GM12878 (cell line): ENCODE measurements at regions not wholly inside any gene's neighbourhood (a gene's known extent, or its start where the extent isn't known, plus 50 kb on each side); places are given as distances from the start of the nearest gene placed in this dataset.

ENCODE experiments used
- EGR1 ChIP-seq, 2 experiments: IDR thresholded peaks; 1 replicate in 1 of 2; 2 replicates in 1 of 2; pipeline ENCODE4 v1.6.1; 2011 to 2012; ENCODE audit warnings: low read depth in 2 of 2, low read length in 2 of 2, borderline replicate concordance in 1 of 2, mild to moderate bottlenecking in 1 of 2, moderate library complexity in 1 of 2
- ESRRA ChIP-seq: IDR thresholded peaks from 2 replicates; pipeline ENCODE4 v1.6.1; 2012; ENCODE audit warnings: mild to moderate bottlenecking, low read length, improper control_type of control experiment
- JUND ChIP-seq: IDR thresholded peaks from 2 replicates; pipeline ENCODE4 v1.6.1; 2012; ENCODE audit warnings: low read depth, mild to moderate bottlenecking, low read length, improper control_type of control experiment, moderate library complexity
- MYB ChIP-seq: fragments of 150-350 bp; IDR thresholded peaks from 2 replicates; pipeline ENCODE4 v1.6.1; 2014; ENCODE audit warnings: mild to moderate bottlenecking, low read depth, low read length, borderline replicate concordance
- REST ChIP-seq: IDR thresholded peaks from 2 replicates; pipeline ENCODE4 v1.6.1; 2012; ENCODE audit warnings: mild to moderate bottlenecking, low read depth, low read length
- USF2 ChIP-seq: IDR thresholded peaks from 2 replicates; pipeline ENCODE4 v1.6.1; 2011; ENCODE audit warnings: low read depth, low read length, improper control_type of control experiment, borderline replicate concordance
- TF ChIP-seq, protein P1 (sequence below): fragments of 450-650 bp; IDR thresholded peaks from 2 replicates; pipeline ENCODE4 v1.6.1; 2016; ENCODE audit warnings: mild to moderate bottlenecking
- TF ChIP-seq, protein P2 (sequence below): IDR thresholded peaks from 2 replicates; pipeline ENCODE4 v1.6.1; 2011; ENCODE audit warnings: low read depth, mild to moderate bottlenecking, low read length, moderate library complexity, borderline replicate concordance; ENCODE audit errors: extremely low read depth

- TF ChIP-seq, protein P1, sequence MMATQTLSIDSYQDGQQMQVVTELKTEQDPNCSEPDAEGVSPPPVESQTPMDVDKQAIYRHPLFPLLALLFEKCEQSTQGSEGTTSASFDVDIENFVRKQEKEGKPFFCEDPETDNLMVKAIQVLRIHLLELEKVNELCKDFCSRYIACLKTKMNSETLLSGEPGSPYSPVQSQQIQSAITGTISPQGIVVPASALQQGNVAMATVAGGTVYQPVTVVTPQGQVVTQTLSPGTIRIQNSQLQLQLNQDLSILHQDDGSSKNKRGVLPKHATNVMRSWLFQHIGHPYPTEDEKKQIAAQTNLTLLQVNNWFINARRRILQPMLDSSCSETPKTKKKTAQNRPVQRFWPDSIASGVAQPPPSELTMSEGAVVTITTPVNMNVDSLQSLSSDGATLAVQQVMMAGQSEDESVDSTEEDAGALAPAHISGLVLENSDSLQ: no peak
- TF ChIP-seq MYB (no peak), JUND (no peak), REST (no peak), EGR1 (IDR thresholded peaks at IDR 0.05; ENCODE audit: borderline replicate concordance in 1 of 2, low read depth in 2 of 2, low read length in 2 of 2) (no peak), USF2 (no peak), ESRRA (no peak)
- TF ChIP-seq, protein P2, sequence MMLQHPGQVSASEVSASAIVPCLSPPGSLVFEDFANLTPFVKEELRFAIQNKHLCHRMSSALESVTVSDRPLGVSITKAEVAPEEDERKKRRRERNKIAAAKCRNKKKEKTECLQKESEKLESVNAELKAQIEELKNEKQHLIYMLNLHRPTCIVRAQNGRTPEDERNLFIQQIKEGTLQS: no peak
These were observed 60.8 kb upstream of the TSPAN8 start (continued) for GRCh38 chr12:71218616-71219015.
